T follicular helper cell (primary cell): ENCODE measurements at regions not wholly inside any gene's neighbourhood (a gene's known extent, or its start where the extent isn't known, plus 50 kb on each side); places are given as distances from the start of the nearest gene placed in this dataset.

Experiments
- DNase-seq: peaks from one replicate; pipeline ENCODE4 v3.0.0-alpha.2; 2020; ENCODE audit warnings: low read depth

- no peak for DNase-seq
Measured at GRCh38 chr6:105649192-105649591, 246.3 kb upstream of the PREP start.

- DNase-seq, result no peak
Measured at GRCh38 chr6:105648276-105648675, 245.4 kb upstream of the PREP start.

- no peak for DNase-seq
Measured at GRCh38 chr6:105646391-105646867, 243.5 kb upstream of the PREP start.

GRCh38 chr6:105645958-105646357 is 243.1 kb upstream of the PREP start:
- DNase-seq, result no peak

GRCh38 chr6:105645156-105645555 is 242.3 kb upstream of the PREP start:
- no peak for DNase-seq

GRCh38 chr6:105644691-105645090 is 241.8 kb upstream of the PREP start:
- no peak for DNase-seq

- DNase-seq, result no peak
Measured at GRCh38 chr6:105644073-105644489, 241.2 kb upstream of the PREP start.

GRCh38 chr6:105642708-105643107 is 239.8 kb upstream of the PREP start:
- DNase-seq, result no peak

- no peak for DNase-seq
Measured at GRCh38 chr6:105641504-105641903, 238.6 kb upstream of the PREP start.

GRCh38 chr6:105639124-105639523 is 236.2 kb upstream of the PREP start:
- DNase-seq, result no peak

GRCh38 chr6:105633814-105634213 is 230.9 kb upstream of the PREP start:
- DNase-seq, result no peak

- DNase-seq, result no peak
Measured at GRCh38 chr6:105628156-105628860, 225.4 kb upstream of the PREP start.

- DNase-seq, result no peak
Measured at GRCh38 chr6:105626295-105627158, 223.6 kb upstream of the PREP start.

GRCh38 chr6:105624021-105624420 is 221.1 kb upstream of the PREP start:
- no peak for DNase-seq

GRCh38 chr6:105622226-105622625 is 219.3 kb upstream of the PREP start:
- DNase-seq, result no peak

GRCh38 chr6:105621564-105622175 is 218.8 kb upstream of the PREP start:
- DNase-seq, result no peak

- DNase-seq, result no peak
Measured at GRCh38 chr6:105620878-105621277, 218.0 kb upstream of the PREP start.

GRCh38 chr6:105619971-105620741 is 217.3 kb upstream of the PREP start:
- no peak for DNase-seq

- no peak for DNase-seq
Measured at GRCh38 chr6:105618247-105618646, 215.4 kb upstream of the PREP start.

GRCh38 chr6:105616521-105616920 is 213.6 kb upstream of the PREP start:
- DNase-seq, result no peak

GRCh38 chr6:105611606-105612005 is 208.7 kb upstream of the PREP start:
- no peak for DNase-seq
